SK-N-SH treated with all-trans-retinoic acid at 6 μM for 48 hours (cell line): ENCODE measurements at regions not wholly inside any gene's neighbourhood (a gene's known extent, or its start where the extent isn't known, plus 50 kb on each side); places are given as distances from the start of the nearest gene placed in this dataset.

Source experiments
- ATAC-seq: fragments of 200-7000 bp; cut with Tn5 transposase; 3 replicates; pipeline ENCODE4 v1.9.1; 2020; ENCODE audit warnings: mild to moderate bottlenecking, moderate library complexity
- ARNTL ChIP-seq: fragments of 450-650 bp; formaldehyde crosslinking; IDR thresholded peaks from 2 replicates; pipeline ENCODE4 v1.5.0; 2020; ENCODE audit warnings: low read depth, mild to moderate bottlenecking, moderate library complexity, borderline replicate concordance
- BACH2 ChIP-seq: fragments of 250-450 bp; sonication (Bioruptor Pico); IDR thresholded peaks from 2 replicates; pipeline ENCODE4 v1.9.0; 2021; ENCODE audit warnings: mild to moderate bottlenecking, borderline replicate concordance
- CSDC2 ChIP-seq: fragments of 250-450 bp; sonication (Bioruptor Pico); IDR thresholded peaks from 2 replicates; pipeline ENCODE4 v1.5.0; 2020; ENCODE audit warnings: mild to moderate bottlenecking, moderate library complexity
- CSRNP3 ChIP-seq: fragments of 250-450 bp; sonication (Bioruptor Pico); IDR thresholded peaks from 2 replicates; pipeline ENCODE4 v1.5.1; 2021; ENCODE audit warnings: mild to moderate bottlenecking, moderate library complexity
- ESRRG ChIP-seq: fragments of 250-450 bp; sonication (Bioruptor Pico); IDR thresholded peaks from 2 replicates; pipeline ENCODE4 v1.6.1; 2021; ENCODE audit warnings: mild to moderate bottlenecking
- GLIS3 ChIP-seq: fragments of 250-450 bp; sonication (Bioruptor Pico); IDR thresholded peaks from 2 replicates; pipeline ENCODE4 v1.5.0; 2020; ENCODE audit warnings: mild to moderate bottlenecking, moderate library complexity
- ISL1 ChIP-seq: fragments of 250-450 bp; sonication (Bioruptor Pico); IDR thresholded peaks from 2 replicates; pipeline ENCODE4 v2.1.2; 2022; ENCODE audit warnings: mild to moderate bottlenecking, moderate library complexity
- OSR1 ChIP-seq: fragments of 250-450 bp; sonication (Bioruptor Pico); IDR thresholded peaks from 2 replicates; pipeline ENCODE4 v1.8.0; 2022; ENCODE audit warnings: moderate library complexity, mild to moderate bottlenecking, inconsistent platforms
- PPARA ChIP-seq: fragments of 250-450 bp; sonication (Bioruptor Pico); IDR thresholded peaks from 2 replicates; pipeline ENCODE4 v1.5.0; 2020; ENCODE audit warnings: mild to moderate bottlenecking, borderline replicate concordance
- RARB ChIP-seq: fragments of 250-450 bp; sonication (Bioruptor Pico); IDR thresholded peaks from 2 replicates; pipeline ENCODE4 v1.8.0; 2021; ENCODE audit warnings: mild to moderate bottlenecking, moderate library complexity
- SNAI2 ChIP-seq: fragments of 250-450 bp; sonication (Bioruptor Pico); IDR thresholded peaks from 2 replicates; pipeline ENCODE4 v1.5.0; 2020; ENCODE audit warnings: mild to moderate bottlenecking, moderate library complexity
- TCF4 ChIP-seq: fragments of 250-450 bp; sonication (Bioruptor Pico); IDR thresholded peaks from 2 replicates; pipeline ENCODE4 v1.8.0; 2021; ENCODE audit warnings: mild to moderate bottlenecking, moderate library complexity, borderline replicate concordance
- TOX ChIP-seq: fragments of 250-450 bp; sonication (Bioruptor Pico); IDR thresholded peaks from 2 replicates; pipeline ENCODE4 v1.8.0; 2021; ENCODE audit warnings: mild to moderate bottlenecking, moderate library complexity, borderline replicate concordance
- ZC3H10 ChIP-seq: fragments of 250-450 bp; sonication (Bioruptor Pico); IDR thresholded peaks from 2 replicates; pipeline ENCODE4 v1.5.1; 2021; ENCODE audit warnings: mild to moderate bottlenecking, moderate library complexity
- ZFP30 ChIP-seq: fragments of 450-650 bp; formaldehyde crosslinking; IDR thresholded peaks from 2 replicates; pipeline ENCODE4 v1.5.0; 2022; ENCODE audit warnings: mild to moderate bottlenecking, moderate library complexity
- ZNF565 ChIP-seq: fragments of 450-650 bp; formaldehyde crosslinking; conservative IDR thresholded peaks from 2 replicates; pipeline ENCODE4 v1.5.0; 2020; ENCODE audit warnings: low read depth, mild to moderate bottlenecking, moderate library complexity
- ZNF70 ChIP-seq: fragments of 450-650 bp; formaldehyde crosslinking; IDR thresholded peaks from 2 replicates; pipeline ENCODE4 v1.5.0; 2020; ENCODE audit warnings: mild to moderate bottlenecking, moderate library complexity
- ZNF8 ChIP-seq: fragments of 450-650 bp; formaldehyde crosslinking; IDR thresholded peaks from 2 replicates; pipeline ENCODE4 v1.5.0; 2020; ENCODE audit warnings: mild to moderate bottlenecking, moderate library complexity
- TF ChIP-seq, protein P1 (sequence below): fragments of 250-450 bp; sonication (Bioruptor Pico); IDR thresholded peaks from 2 replicates; pipeline ENCODE4 v1.8.0; 2020; ENCODE audit warnings: mild to moderate bottlenecking, moderate library complexity, borderline replicate concordance
- TF ChIP-seq, protein P2 (sequence below): fragments of 250-450 bp; sonication (Bioruptor Pico); IDR thresholded peaks from 2 replicates; pipeline ENCODE4 v1.8.0; 2021; ENCODE audit warnings: low read depth, mild to moderate bottlenecking, moderate library complexity, borderline replicate concordance
- TF ChIP-seq, protein P3 (sequence below): fragments of 250-450 bp; sonication (Bioruptor Pico); IDR thresholded peaks from 2 replicates; pipeline ENCODE4 v1.5.0; 2020; ENCODE audit warnings: mild to moderate bottlenecking, moderate library complexity

- TF ChIP-seq, protein P1, sequence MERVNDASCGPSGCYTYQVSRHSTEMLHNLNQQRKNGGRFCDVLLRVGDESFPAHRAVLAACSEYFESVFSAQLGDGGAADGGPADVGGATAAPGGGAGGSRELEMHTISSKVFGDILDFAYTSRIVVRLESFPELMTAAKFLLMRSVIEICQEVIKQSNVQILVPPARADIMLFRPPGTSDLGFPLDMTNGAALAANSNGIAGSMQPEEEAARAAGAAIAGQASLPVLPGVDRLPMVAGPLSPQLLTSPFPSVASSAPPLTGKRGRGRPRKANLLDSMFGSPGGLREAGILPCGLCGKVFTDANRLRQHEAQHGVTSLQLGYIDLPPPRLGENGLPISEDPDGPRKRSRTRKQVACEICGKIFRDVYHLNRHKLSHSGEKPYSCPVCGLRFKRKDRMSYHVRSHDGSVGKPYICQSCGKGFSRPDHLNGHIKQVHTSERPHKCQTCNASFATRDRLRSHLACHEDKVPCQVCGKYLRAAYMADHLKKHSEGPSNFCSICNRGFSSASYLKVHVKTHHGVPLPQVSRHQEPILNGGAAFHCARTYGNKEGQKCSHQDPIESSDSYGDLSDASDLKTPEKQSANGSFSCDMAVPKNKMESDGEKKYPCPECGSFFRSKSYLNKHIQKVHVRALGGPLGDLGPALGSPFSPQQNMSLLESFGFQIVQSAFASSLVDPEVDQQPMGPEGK (CRISPR knock-in tag): no peak
- TF ChIP-seq ZNF70 (CRISPR knock-in tag): no peak
- TF ChIP-seq TCF4 (CRISPR knock-in tag): no peak
- TF ChIP-seq ISL1 (CRISPR knock-in tag): no peak
- no peak for TF ChIP-seq OSR1 (CRISPR knock-in tag)
- no peak for TF ChIP-seq BACH2 (CRISPR knock-in tag)
- TF ChIP-seq, protein P2, sequence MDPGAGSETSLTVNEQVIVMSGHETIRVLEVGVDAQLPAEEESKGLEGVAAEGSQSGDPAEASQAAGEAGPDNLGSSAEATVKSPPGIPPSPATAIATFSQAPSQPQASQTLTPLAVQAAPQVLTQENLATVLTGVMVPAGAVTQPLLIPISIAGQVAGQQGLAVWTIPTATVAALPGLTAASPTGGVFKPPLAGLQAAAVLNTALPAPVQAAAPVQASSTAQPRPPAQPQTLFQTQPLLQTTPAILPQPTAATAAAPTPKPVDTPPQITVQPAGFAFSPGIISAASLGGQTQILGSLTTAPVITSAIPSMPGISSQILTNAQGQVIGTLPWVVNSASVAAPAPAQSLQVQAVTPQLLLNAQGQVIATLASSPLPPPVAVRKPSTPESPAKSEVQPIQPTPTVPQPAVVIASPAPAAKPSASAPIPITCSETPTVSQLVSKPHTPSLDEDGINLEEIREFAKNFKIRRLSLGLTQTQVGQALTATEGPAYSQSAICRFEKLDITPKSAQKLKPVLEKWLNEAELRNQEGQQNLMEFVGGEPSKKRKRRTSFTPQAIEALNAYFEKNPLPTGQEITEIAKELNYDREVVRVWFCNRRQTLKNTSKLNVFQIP (CRISPR knock-in tag): no peak
- TF ChIP-seq ESRRG (CRISPR knock-in tag): no peak
- no peak for TF ChIP-seq ZNF565 (CRISPR knock-in tag)
- TF ChIP-seq ARNTL (CRISPR knock-in tag): no peak
- no peak for TF ChIP-seq RARB
- TF ChIP-seq CSDC2: no peak
- TF ChIP-seq ZC3H10 (CRISPR knock-in tag): no peak
- TF ChIP-seq CSRNP3: no peak
- no peak for TF ChIP-seq TOX (CRISPR knock-in tag)
- TF ChIP-seq PPARA (CRISPR knock-in tag): no peak
- TF ChIP-seq, protein P3, sequence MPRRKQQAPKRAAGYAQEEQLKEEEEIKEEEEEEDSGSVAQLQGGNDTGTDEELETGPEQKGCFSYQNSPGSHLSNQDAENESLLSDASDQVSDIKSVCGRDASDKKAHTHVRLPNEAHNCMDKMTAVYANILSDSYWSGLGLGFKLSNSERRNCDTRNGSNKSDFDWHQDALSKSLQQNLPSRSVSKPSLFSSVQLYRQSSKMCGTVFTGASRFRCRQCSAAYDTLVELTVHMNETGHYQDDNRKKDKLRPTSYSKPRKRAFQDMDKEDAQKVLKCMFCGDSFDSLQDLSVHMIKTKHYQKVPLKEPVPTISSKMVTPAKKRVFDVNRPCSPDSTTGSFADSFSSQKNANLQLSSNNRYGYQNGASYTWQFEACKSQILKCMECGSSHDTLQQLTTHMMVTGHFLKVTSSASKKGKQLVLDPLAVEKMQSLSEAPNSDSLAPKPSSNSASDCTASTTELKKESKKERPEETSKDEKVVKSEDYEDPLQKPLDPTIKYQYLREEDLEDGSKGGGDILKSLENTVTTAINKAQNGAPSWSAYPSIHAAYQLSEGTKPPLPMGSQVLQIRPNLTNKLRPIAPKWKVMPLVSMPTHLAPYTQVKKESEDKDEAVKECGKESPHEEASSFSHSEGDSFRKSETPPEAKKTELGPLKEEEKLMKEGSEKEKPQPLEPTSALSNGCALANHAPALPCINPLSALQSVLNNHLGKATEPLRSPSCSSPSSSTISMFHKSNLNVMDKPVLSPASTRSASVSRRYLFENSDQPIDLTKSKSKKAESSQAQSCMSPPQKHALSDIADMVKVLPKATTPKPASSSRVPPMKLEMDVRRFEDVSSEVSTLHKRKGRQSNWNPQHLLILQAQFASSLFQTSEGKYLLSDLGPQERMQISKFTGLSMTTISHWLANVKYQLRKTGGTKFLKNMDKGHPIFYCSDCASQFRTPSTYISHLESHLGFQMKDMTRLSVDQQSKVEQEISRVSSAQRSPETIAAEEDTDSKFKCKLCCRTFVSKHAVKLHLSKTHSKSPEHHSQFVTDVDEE (CRISPR knock-in tag): no peak
- no peak for TF ChIP-seq SNAI2 (CRISPR knock-in tag)
- TF ChIP-seq, all 23 proteins: peak for 0
These were observed 672.2 kb upstream of the ANO3 start for GRCh38 chr11:25659706-25660105.

DNA sequence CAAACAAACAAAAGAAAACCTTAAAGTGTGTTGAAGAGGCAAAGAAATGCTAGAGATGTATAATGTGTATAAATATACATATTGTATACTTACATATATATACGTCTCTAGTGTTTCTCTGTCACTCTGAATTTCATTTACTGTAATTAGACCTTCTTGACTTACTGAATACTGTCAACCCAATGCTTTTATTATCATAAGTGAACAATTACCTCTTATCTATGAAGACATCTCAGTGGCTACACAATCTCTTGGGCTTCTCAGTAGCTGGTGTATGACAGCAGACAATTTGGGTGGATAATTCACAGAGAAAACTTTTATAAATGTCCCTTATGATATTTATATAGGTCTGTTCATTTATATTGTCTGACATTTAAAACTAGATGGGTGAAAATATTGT, 664.1 kb upstream of the ANO3 start:
- no peak for ATAC-seq
- TF ChIP-seq PPARA (CRISPR knock-in tag): no peak
- no peak for TF ChIP-seq SNAI2 (CRISPR knock-in tag)
- no peak for TF ChIP-seq ISL1 (CRISPR knock-in tag)
- TF ChIP-seq ZC3H10 (CRISPR knock-in tag): no peak
- no peak for TF ChIP-seq ZNF70 (CRISPR knock-in tag)
- no peak for TF ChIP-seq CSRNP3
- no peak for TF ChIP-seq CSDC2
- TF ChIP-seq, all 23 proteins: peak for 0

More at GRCh38 chr11:25659706-25660105, 672.2 kb upstream of the ANO3 start:
- ATAC-seq: no peak

- TF ChIP-seq OSR1 (CRISPR knock-in tag) (no peak), SNAI2 (CRISPR knock-in tag) (no peak), ESRRG (CRISPR knock-in tag) (no peak), GLIS3 (CRISPR knock-in tag) (no peak)
- no peak for ATAC-seq
These were observed 640.0 kb upstream of the ANO3 start for GRCh38 chr11:25691959-25692358.

GRCh38 chr11:25702417-25702816, 629.5 kb upstream of the ANO3 start:
- no peak for TF ChIP-seq RARB
- no peak for TF ChIP-seq ZNF8 (CRISPR knock-in tag)
- TF ChIP-seq TOX (CRISPR knock-in tag): no peak
- TF ChIP-seq, protein P3 (CRISPR knock-in tag): no peak
- TF ChIP-seq ZFP30: no peak
- TF ChIP-seq ESRRG (CRISPR knock-in tag): no peak
- TF ChIP-seq ISL1 (CRISPR knock-in tag): no peak
- TF ChIP-seq ZNF565 (CRISPR knock-in tag): no peak
- ATAC-seq: no peak
